Middle frontal gyrus (tissue), 1 donor: ENCODE measurements at regions not wholly inside any gene's neighbourhood (a gene's known extent, or its start where the extent isn't known, plus 50 kb on each side); places are given as distances from the start of the nearest gene placed in this dataset.

Experiments used
- DNase-seq: peaks from one replicate; pipeline ENCODE4 v3.0.0-alpha.2; 2015; ENCODE audit warnings: low spot score; ENCODE audit errors: extremely low spot score

GRCh38 chr16:86681757-86682106 is 103.4 kb downstream of the FOXL1 start:
- DNase-seq, result no peak

- DNase-seq, result no peak
Measured at GRCh38 chr16:86682219-86682904, 104.0 kb downstream of the FOXL1 start.

- no peak for DNase-seq
Measured at GRCh38 chr16:86683441-86684194, 105.3 kb downstream of the FOXL1 start.

GRCh38 chr16:86685076-86685475 is 106.7 kb downstream of the FOXL1 start:
- DNase-seq, result no peak

- DNase-seq, result no peak
Measured at GRCh38 chr16:86690970-86691369, 112.6 kb downstream of the FOXL1 start.

- DNase-seq, result no peak
Measured at GRCh38 chr16:86692426-86692825, 114.1 kb downstream of the FOXL1 start.

- no peak for DNase-seq
Measured at GRCh38 chr16:86693033-86693432, 114.7 kb downstream of the FOXL1 start.

GRCh38 chr16:86697715-86698114 is 119.4 kb downstream of the FOXL1 start:
- no peak for DNase-seq

GRCh38 chr16:86700046-86700945 is 121.9 kb downstream of the FOXL1 start:
- DNase-seq, result no peak

GRCh38 chr16:86701286-86701975 is 123.1 kb downstream of the FOXL1 start:
- no peak for DNase-seq

- no peak for DNase-seq
Measured at GRCh38 chr16:86702824-86703588, 124.7 kb downstream of the FOXL1 start.

- no peak for DNase-seq
Measured at GRCh38 chr16:86704516-86704915, 126.2 kb downstream of the FOXL1 start.

- DNase-seq, result no peak
Measured at GRCh38 chr16:86706726-86707125, 128.4 kb downstream of the FOXL1 start.

- DNase-seq, result no peak
Measured at GRCh38 chr16:86707171-86707570, 128.8 kb downstream of the FOXL1 start.

GRCh38 chr16:86707581-86707980 is 129.2 kb downstream of the FOXL1 start:
- no peak for DNase-seq

- DNase-seq, result no peak
Measured at GRCh38 chr16:86708431-86708830, 130.1 kb downstream of the FOXL1 start.

- no peak for DNase-seq
Measured at GRCh38 chr16:86709103-86709502, 130.8 kb downstream of the FOXL1 start.

- no peak for DNase-seq
Measured at GRCh38 chr16:86709902-86710601, 131.7 kb downstream of the FOXL1 start.

GRCh38 chr16:86710602-86710950 is 132.2 kb downstream of the FOXL1 start:
- DNase-seq, result no peak
